Activated CD8-positive, alpha-beta memory T cell treated with anti-CD3 and anti-CD28 coated beads, Interleukin-2, amount 50 U/mL, for 48 hours (primary cell): ENCODE measurements at regions not wholly inside any gene's neighbourhood (a gene's known extent, or its start where the extent isn't known, plus 50 kb on each side); places are given as distances from the start of the nearest gene placed in this dataset.

Source experiments
- DNase-seq: peaks from one replicate; pipeline ENCODE4 v3.0.0-alpha.2; 2020

GRCh38 chr9:129337336-129338140, 159.5 kb upstream of the IER5L start:
- DNase-seq = no peak

- DNase-seq = peak; percentile 65
Observed at GRCh38 chr9:129336601-129337331, 158.7 kb upstream of the IER5L start.

DNA sequence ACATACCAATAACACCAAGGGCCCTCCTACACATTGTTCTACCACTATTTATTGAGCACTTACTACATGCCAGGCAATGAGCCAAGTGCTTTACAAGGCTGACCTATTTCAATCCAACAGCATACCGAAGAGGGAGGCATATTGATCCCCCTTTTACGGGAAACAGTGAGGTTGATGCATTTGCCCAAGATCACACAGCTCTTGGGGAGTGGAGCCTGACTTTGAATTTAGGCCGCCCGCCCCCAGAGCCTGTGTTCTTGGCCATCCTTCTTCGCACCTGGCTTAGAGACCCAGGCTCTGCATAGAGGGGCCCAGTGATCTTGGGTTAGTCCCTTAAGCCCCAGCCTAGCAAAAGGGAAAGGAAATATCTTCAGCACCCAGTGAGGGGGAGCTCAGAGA, 158.1 kb upstream of the IER5L start:
- DNase-seq = no peak

DNA sequence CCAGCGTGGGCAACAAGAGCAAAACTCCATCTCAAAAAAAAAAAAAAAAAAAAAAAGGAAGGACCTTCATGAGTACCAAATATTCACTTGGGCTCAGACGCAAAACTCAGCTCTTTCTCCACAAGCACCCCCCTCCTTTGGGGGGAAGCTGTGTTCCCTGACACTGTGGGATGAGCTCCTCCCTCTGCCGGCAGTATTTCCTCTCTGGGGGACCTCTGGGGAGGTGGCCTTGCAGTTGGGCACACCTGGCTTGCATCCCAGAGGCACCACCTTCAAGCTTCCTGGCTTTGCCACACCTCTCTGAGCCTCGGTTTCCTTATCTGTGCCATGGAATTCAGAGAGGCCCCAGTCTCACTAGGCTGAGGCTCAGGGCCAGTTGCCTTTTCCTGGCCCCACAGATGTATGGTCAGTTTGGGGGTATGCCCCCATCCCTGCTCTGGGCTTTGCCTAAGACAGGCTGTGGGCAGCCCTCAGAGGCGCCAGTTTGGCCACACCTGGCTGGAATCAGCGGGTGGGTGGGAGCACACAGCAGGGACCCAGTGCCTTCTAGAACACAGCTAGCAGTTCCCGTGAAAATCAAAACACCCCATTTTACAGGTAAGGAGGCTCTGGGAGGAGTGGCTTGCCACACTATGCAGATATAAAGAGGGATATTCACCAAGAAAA, 157.5 kb upstream of the IER5L start:
- no peak for DNase-seq

- DNase-seq = peak; percentile 65
Observed at GRCh38 chr9:129334105-129334935, 156.3 kb upstream of the IER5L start.

- no peak for DNase-seq
Observed at GRCh38 chr9:129333617-129334104, 155.6 kb upstream of the IER5L start.

DNA sequence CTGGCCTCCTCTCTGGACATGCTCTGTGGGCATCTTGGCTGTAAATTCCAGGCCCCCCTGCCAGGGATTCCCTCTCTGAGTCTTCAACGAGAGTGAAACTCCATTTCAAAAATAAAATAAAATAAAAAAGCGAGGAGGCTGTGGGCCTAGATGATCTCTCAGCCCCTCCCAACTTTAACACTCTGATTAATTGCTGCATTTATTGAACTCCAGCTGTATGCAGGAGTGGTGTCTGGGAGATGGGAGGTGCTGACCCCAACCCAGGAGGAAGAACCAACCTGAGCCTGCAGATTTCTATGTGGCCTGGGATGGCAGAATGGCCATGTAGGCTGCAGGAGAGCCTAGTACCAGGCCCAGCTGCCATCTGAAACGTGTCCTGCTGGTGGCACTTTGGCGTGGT, 154.5 kb upstream of the IER5L start:
- DNase-seq = no peak

- no peak for DNase-seq
Observed at GRCh38 chr9:129331772-129332500, 153.9 kb upstream of the IER5L start.

DNA sequence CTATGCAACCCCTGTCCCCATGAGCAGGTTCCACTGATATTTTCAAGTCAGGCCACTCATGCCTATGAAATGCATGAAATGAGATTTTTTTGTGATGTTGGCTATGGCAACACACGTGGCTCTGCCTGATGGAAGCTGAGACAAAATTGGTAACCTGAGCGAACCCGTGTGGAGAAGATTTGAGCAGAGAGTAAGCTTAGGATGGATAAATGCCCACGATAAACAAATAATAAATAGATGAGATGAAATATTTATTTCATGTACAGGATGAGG, 153.4 kb upstream of the IER5L start:
- DNase-seq = no peak

DNA sequence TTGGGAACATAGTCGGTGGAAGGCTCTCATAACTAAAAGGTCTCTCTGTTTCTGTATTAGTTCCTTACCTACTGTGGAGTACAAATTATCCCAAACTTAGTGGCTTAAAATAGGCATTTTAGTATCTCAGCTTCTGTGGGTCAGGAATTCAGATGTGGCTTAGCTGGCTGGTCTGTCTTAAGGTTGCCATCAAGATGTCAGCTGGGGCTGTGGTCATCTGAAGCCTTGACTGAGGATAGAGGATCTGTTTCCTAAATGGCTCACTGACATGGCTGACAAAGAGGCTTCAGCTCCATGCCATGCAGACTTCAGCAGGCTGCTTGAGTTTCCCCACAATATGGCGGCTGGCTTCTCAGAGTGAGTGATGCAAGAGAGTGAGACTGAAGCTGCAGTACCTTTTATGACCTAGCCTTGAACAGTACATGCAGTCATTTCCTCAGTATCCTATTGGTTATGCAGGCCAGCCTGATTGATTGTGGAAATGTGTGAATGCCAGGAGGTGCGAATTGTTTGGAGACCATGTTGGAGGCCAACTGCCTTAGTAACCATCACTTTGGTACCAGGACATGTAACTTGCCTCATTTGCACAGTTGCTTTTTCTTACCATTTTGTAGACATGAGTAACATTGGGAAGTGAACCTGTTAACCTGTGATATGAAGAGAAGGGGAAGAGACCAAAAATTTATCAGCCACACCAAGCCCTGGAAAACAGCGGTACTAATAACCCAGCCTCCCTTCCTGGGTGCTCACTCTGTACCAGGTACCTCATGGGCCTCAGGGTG, 152.8 kb upstream of the IER5L start:
- no peak for DNase-seq

GRCh38 chr9:129328355-129329042, 150.4 kb upstream of the IER5L start:
- DNase-seq = no peak

DNA sequence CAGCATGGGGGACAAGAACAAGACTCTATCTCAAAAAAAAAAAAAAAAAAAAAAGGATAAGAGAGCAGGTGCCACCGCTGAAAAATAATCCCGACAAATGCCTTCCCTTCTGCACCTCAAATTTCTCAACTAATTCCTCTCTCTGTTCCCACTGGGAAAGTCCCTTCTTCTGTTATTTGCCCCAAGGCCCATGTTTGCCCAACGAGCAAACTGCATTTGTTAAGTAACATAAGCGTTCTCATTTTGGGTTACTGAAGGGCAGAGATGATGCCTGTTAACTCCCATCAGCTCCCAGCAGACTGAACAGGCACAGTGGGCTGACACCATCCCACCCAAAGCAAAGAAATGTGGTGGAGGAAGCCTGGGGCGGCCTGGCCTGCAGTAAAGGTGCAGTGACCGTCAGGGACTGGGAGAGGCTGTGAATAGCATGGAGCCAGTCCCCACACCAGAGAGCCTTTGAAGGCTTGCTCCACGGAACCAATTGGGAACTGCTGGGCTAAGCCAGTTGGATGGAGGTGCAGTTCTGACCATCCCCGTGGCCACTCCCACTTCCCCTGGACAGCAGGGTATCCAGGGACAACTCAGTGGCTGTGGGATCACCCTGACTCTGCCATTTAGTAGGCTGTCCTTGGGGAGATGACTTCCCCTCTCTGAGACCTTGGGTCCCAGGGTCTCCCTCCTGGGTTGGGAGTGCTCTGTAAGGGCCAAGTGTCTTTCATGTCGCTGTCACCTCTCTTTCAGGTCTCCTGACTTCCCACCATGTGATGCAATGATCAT, 149.7 kb upstream of the IER5L start:
- no peak for DNase-seq

GRCh38 chr9:129326061-129327005, 148.3 kb upstream of the IER5L start:
- no peak for DNase-seq

DNA sequence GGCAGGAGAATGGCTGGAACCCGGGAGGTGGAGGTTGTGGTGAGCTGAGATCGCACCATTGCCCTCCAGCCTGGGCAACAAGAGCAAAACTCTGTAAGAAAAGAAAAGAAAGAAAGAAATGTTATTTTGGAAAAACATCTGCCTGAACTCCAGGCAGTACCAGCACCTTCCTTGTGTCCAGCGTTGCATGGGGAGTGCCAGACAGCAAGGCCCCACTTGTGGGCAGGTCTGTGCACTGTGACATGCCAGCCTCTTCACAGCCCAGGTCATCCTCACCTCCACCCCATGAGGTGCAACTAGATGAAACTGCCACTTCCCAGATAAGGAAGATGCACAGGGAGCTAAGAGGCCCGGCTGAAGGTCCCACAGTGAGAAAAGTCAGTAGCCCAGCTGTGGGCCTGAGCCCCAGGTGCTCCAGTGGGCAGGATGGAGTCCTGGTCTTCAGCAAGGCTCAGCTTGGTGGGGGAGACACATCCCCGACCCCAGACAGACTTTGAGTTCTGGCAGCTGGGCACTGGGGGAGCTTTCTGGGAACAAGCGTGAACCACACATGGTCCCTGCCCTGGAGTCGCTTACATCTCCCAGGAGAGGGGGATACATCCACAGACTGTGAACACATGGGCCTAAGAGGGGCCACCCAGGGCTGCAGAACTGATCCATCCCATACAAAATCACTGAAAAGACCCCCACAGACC, 146.9 kb upstream of the IER5L start:
- DNase-seq = no peak

DNA sequence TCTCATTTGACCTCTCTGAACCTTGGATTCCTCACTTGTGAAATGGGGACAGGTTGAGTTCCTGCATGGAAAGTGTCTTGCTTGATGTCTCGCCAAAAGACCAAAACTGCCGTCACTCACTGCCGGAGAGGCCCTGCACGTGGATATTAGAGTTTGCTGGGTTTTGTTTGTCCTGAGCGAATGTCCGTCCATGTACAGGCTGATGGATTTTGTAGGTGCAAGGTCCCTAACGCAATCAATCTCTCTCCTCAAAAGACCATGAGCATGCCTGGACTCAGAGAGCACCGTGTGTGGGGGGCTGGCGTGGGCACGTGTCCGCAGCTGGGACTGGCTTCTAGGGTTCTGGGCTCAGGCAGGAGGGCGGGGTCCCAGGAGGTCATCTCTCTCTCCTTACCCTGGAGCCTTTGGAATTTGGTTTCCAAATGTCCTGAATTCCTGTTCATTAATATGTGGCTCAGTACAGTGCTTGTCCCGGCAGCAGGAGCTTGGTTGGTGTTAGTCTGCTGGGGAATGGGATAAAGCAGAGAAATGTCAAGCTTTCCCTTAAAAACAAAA, 146.0 kb upstream of the IER5L start:
- no peak for DNase-seq

DNA sequence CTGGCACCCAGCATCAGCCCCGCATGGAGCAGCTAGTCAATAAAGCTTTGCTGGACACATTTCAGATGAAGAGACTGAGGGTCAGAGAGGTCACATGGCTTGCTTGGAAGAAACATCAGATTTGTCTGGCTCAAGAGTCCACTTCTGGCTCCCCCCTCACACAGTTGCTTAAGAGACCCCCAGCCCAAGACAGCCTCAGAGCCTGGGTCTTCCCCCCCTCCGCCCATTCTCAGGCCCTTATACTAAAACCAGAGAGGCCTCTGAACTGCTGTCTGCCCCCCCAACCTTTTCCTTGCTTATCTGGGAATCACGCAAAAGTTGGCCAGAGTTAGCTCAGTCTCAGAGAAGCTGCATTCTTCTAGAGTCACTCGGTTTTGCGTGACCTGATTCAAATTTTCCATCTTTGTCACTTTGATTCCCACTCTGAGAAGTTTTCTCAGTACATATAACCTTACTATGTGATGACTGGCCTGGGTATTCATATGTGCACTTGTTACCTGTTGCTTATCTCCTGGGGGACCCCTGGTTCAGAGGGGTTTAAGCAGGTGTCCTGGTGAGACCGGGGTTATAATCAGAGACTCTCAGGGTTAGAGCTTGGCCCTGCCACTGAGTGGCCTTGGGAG, 145.4 kb upstream of the IER5L start:
- no peak for DNase-seq

DNA sequence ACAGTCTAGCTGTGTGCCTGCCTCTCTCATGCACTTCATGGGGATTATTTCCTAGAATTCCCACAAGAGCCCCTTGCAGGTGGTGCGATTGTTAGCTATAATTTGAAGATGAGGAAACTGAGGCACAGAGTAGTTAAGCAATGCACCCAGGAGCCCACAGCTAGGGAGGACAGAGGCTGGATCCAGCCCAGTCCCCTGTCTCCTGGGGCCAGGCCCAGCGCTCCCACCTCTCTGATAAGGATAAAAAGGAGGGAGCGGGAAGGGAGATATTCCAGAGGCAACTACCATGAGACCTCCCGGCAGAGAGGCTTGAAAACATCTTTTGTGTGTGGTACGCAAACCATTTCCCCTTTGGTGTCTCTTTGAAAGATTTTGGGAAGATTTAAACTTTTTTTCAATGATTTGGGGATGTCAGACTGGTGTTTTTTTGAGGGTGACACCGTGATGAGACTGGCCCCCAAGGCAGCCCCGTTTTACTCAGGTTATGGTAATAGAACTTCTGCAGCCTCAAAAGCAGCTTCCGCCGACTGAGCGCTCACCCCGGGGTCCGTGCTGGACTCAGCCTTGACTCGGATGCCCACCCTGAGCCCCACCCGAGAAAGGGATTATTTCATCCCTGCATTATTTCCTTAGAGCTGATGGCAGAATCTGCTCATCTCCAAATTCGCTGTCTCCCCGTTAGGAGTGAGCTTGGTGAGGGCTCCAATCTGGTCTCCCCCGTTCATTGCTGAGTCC, 144.7 kb upstream of the IER5L start:
- DNase-seq = no peak
